ENCODE measurements at regions not wholly inside any gene's neighbourhood (a gene's known extent, or its start where the extent isn't known, plus 50 kb on each side); places are given as distances from the start of the nearest gene placed in this dataset.

DNA sequence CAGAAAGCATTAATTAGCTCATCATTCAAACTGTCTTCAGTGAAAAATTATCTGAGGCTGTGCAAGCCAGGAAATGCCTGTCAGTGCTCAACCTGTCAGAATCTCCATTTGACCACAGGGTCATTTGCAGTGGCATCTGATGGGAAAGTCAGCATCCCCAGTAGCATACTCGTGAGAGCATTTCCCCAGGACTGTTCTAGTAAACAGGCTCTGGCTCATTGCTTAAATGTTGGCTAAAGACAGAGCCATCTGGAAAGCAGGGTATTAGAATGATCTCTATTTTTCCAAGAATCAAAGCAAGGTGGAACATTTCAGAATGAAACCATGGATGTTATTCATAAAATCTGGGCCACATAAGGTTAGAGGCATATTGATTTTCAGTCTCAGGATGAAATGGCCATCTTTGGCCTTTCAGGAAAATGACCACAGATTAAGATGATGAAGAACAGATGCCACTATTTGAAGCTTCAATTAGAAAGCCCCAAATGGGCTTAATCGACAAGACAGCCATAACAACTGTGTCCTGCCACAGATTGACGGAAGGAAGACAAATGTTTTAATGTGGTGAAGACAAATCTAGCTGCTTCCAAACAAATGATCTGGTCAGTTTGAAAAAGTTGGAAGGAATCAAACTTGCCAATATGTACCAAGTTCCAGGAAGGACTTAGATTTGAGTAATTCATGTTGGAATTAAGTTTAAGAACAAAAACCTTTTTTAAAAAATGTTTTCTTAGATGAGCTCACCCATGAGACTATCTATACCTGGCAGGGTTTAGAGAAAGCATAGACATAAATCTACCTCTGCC, 94.0 kb upstream of the FAR2 start:
- DNase-seq: no peak

- DNase-seq: no peak
Observed at GRCh38 chr12:29066011-29066588, 83.0 kb upstream of the FAR2 start.

DNA sequence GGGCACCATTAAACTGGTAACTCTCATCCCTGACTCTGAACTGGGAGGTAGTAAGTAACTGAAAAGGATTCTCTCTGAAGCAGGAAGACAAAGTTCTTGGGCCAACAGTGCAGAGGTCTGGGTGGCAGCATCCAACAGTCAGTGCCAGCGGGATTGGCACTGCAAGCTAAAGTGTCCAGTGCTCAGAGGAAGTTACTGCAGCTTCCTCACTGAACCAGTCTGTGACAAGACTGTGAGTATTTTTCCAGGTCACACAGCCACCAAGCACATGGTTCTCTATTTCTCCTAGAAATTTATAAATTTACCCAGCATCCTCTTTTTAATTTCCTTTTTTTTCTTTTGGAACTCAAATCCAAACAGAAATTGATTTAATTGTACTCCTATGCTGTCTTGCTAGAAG, 81.6 kb upstream of the FAR2 start:
- DNase-seq: no peak

- no peak for DNase-seq
Observed at GRCh38 chr12:29070309-29070708, 78.8 kb upstream of the FAR2 start.

GRCh38 chr12:29071099-29071498, 78.0 kb upstream of the FAR2 start:
- DNase-seq: no peak

DNA sequence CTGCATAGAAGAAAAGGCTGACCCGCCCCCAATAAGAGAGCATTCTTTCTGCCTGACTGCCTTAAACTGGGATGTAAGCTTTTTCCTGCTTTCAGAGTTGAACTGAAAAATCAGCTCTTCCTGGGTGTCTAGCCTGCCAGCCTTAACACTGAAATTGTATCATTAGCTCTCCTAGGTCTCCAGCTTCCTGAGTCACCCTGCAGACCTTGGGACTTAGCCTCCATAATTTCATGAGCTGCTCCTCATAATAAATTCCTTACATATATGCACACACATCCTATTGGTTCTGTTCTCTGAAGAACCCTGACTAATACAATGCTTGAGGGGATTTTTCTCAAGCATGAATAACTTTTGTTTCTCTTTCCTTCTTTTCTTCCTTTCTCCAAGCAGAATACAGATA, 76.4 kb upstream of the FAR2 start:
- peak; percentile 38 for DNase-seq

- peak; percentile 8 for DNase-seq
Observed at GRCh38 chr12:29073631-29074239, 75.3 kb upstream of the FAR2 start.

DNA sequence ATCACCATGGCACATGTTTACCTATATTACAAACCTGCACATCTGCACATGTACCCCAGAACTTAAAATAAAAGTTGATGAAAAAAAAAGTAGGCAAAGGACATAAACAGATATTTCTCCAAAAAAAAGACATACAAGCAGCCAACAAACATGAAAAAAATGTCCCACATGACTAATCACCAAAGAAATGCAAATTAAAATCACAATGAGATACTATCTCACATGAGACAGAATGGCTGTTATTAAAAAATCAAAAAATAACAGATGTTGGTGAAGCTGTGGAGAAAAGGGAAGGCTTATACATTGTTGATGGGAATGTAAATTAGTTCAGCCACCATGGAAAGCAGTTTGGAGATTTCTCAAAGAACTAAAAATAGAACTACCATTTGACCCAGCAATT, 68.0 kb upstream of the FAR2 start:
- no peak for DNase-seq

- DNase-seq: no peak
Observed at GRCh38 chr12:29082522-29082921, 66.6 kb upstream of the FAR2 start.

DNA sequence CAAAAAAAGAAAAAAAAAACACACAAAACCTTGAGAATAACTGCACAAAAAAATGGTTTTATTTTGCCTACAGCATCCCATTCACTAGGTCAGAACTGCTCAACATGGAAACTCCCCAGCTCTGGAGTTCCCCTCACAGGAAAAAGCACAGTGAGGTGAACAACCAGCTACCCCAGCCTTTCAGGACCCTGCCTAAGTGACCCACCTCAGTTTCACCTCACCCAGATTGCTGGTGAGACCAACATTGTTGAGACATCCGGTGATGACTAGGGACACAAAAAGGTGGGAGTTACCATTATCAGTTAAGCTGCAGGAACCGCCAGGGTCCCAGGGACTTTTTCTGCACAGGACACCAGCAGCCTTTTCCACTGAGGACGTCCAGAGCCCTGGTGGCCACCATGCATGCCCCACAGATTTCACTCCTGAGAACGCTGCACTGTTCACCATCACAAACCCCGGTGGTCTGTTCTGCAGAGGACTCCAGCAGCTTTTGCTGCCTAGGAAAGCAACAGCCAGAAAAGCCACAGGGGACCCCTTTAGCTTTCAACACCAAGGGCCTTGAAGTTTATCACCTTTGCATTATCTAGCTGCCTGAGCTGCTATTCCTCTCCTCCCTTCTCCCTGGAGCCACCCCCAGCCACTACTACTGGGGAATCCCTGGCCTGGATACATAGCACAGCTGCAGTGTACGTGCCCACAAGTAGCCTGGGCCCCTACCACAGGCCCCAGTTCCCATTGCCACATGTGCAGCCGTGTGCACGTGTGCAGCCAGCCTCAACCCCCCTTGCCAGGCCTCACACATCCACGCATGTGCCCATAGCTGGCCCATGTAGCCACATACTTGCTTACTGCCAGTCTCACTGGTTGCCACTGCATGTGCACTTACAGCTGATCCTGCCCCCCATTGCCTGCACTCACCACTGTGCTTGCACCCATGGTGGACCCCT, 62.5 kb upstream of the FAR2 start:
- DNase-seq: no peak

- DNase-seq: no peak
Observed at GRCh38 chr12:29088611-29089219, 60.4 kb upstream of the FAR2 start.
